Smooth muscle cell (in vitro differentiated cells): ENCODE measurements at regions not wholly inside any gene's neighbourhood (a gene's known extent, or its start where the extent isn't known, plus 50 kb on each side); places are given as distances from the start of the nearest gene placed in this dataset.

Experiments used
- DNase-seq: peaks from one replicate; lab custom pipeline; 2025; ENCODE audit not compliant: unreplicated experiment; lab: John Stamatoyannopoulos, UW
- H2AFZ ChIP-seq: fragments of 200-600 bp; sonication (generic); 2 replicates; pipeline ENCODE4 v1.6.0; 2016; ENCODE audit warnings: antibody characterized with exemption, low read depth, mild to moderate bottlenecking
- H3F3A ChIP-seq: fragments of 200-600 bp; sonication (generic); 2 replicates; pipeline ENCODE4 v1.6.0; 2017; ENCODE audit warnings: antibody characterized with exemption, low read depth
- H3K27ac ChIP-seq: fragments of 200-600 bp; sonication (generic); 2 replicates; pipeline ENCODE4 v1.5.1; 2016; ENCODE audit warnings: low read depth, mild to moderate bottlenecking
- H3K27me3 ChIP-seq: fragments of 200-600 bp; sonication (generic); 2 replicates; pipeline ENCODE4 v1.6.1; 2016; ENCODE audit warnings: low read depth, mild to moderate bottlenecking
- H3K36me3 ChIP-seq: fragments of 200-600 bp; sonication (generic); 2 replicates; pipeline ENCODE4 v1.5.1; 2016; ENCODE audit warnings: low read depth
- H3K4me1 ChIP-seq: fragments of 200-600 bp; sonication (generic); 2 replicates; pipeline ENCODE4 v1.5.1; 2016; ENCODE audit warnings: low read depth
- H3K4me2 ChIP-seq: fragments of 200-600 bp; sonication (generic); 2 replicates; pipeline ENCODE4 v1.6.0; 2016; ENCODE audit warnings: mild to moderate bottlenecking
- H3K4me3 ChIP-seq: fragments of 200-600 bp; sonication (generic); 2 replicates; pipeline ENCODE4 v1.5.1; 2016; ENCODE audit warnings: mild to moderate bottlenecking
- H3K79me2 ChIP-seq: fragments of 200-600 bp; sonication (generic); 2 replicates; pipeline ENCODE4 v1.6.0; 2016; ENCODE audit warnings: low read depth, mild to moderate bottlenecking
- H3K9ac ChIP-seq: fragments of 200-600 bp; sonication (generic); 2 replicates; pipeline ENCODE4 v1.6.0; 2016; ENCODE audit warnings: low read depth
- H3K9me3 ChIP-seq: fragments of 200-600 bp; sonication (generic); replicated peaks from 2 replicates; pipeline ENCODE4 v1.5.1; 2016; ENCODE audit warnings: low read depth
- H4K20me1 ChIP-seq: fragments of 200-600 bp; sonication (generic); 2 replicates; pipeline ENCODE4 v1.6.0; 2016; ENCODE audit warnings: low read depth
- CTCF ChIP-seq: fragments of 200-600 bp; sonication (generic); IDR thresholded peaks from 2 replicates; pipeline ENCODE4 v1.5.1; 2017; ENCODE audit warnings: borderline replicate concordance, mild to moderate bottlenecking, antibody characterized with exemption; ENCODE audit not compliant: insufficient read depth, poor library complexity, severe bottlenecking
- WGBS: methylation state at CpG from one replicate; pipeline ENCODE4 v1.1.7; 2016; ENCODE audit warnings: low lambda C conversion rate; 5-methylcytosine and 5-hydroxymethylcytosine counted together

DNA sequence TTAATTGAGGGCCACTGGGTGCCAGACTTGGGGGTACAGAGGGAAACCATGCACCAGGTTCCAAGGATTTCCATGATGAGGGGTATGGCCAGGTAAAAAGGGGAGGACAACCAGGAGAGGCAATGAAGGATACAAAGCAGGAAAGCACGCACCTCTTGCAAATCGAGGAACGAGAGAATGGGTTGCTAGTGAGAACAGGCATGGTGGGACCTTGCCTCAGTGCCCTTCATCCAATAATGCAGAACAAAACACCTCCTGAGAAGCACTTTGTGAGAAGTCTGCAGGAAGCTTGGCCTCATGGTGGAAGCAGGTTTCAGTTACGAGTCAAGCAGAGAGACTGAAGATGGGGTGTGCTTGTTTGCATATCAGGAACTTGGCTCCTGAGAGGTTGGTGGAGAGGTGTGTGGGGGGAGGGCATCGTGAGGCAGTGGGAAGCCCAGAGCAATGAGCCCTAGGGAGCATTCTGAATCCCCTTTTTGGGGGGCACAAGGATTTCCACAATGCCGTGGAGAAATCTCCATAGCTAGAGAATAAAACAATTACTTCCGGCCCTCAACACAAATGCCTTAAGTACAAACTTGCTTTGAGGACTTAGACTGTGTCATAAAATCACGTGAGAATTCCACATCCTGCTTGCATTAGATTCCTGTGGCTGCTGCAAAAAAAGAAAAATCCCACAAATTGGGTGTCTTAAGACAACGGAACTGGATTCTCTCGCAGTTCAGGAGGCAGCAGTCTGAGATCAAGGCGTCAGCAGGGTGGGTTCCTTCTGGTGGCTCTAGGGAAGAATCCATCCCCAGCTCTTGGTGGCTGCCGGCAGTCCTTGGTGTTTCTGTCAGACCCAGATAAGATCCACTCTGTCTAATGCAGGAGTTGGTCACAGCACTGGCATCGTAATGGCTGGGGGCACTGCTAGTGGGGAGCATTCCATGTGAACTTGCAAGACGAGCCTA is 54.9 kb upstream of the BACE2 start:
- H4K20me1 ChIP-seq = no peaks in the 10 kb centered on the region
- peak overlapping the region; percentile 53 for H3K27ac ChIP-seq
- peak overlapping the region; percentile 44 for H3K9ac ChIP-seq
- H3K36me3 ChIP-seq = no peaks in the 10 kb centered on the region
- no peak for TF ChIP-seq CTCF
- H3F3A ChIP-seq = no peaks in the 10 kb centered on the region
- 29% methylated on average over 14 of the region's 14 CpGs for WGBS
- H3K4me3 ChIP-seq = no peak overlapping the region
- DNase-seq = peak; percentile 13
- no peaks in the 10 kb centered on the region for H3K9me3 ChIP-seq
- H3K4me1 ChIP-seq = peaks cover 9% of the 10 kb centered on the region
- H3K4me2 ChIP-seq = peak overlapping the region; percentile 75
- no peaks in the 10 kb centered on the region for H3K79me2 ChIP-seq
- H2AFZ ChIP-seq = peak overlapping the region; percentile 35
- no peaks in the 10 kb centered on the region for H3K27me3 ChIP-seq

DNA sequence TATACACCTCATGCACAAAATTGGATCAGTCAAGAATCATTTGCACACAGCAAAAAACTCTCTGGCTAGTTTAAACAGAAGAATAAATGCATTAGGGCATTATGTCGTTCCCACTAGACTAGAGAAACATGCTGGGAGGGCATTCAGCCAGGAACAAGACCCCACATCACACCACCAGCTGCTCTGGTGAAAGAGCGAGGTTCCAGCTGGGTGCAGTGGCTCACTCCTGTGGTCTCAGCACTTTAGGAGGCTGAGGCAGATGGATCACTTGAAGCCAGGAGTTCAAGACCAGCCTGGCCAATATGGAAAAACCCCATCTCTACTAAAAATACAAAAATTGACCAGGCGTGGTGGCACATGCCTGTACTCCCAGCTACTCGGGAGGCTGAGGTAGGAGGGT is 52.1 kb upstream of the BACE2 start:
- Histone ChIP-seq H3K9ac (no peak overlapping the region), H3K36me3 (no peaks in the 10 kb centered on the region), H2AFZ (no peak overlapping the region), H3K9me3 (no peaks in the 10 kb centered on the region), H3K4me3 (no peak overlapping the region), H3K79me2 (no peaks in the 10 kb centered on the region), H3K4me1 (peaks cover 9% of the 10 kb centered on the region), H4K20me1 (no peaks in the 10 kb centered on the region), H3K27me3 (no peaks in the 10 kb centered on the region), H3F3A (no peaks in the 10 kb centered on the region), H3K4me2 (no peak overlapping the region), H3K27ac (no peak overlapping the region)
- no peak for DNase-seq
- no peak for TF ChIP-seq CTCF
- 93% methylated on average over 4 of the region's 4 CpGs for WGBS
